Activated CD8-positive, alpha-beta T cell treated with anti-CD3 and anti-CD28 coated beads, Interleukin-2, amount 10 ng/mL, durations not matched to agents 7 days and 5 days (primary cell): ENCODE measurements at regions not wholly inside any gene's neighbourhood (a gene's known extent, or its start where the extent isn't known, plus 50 kb on each side); places are given as distances from the start of the nearest gene placed in this dataset.
"Not testable (repeated sequence)": the region's sequence is repeated elsewhere in the genome, so short reads cannot be mapped to it uniquely, and the experiment has no call there.

ENCODE experiments used
- ATAC-seq: fragments of 150-1000 bp; cut with Tn5 transposase; one replicate; pipeline ENCODE4 v1.10.0; 2021; ENCODE audit warnings: moderate library complexity
- CTCF ChIA-PET: fragments of 350-600 bp; sonication (Branson Sonifier 250); formaldehyde crosslinking; loops from one replicate; lab custom pipeline; 2021; ENCODE audit warnings: antibody characterized with exemption; lab: Charles Lee
- POLR2A ChIA-PET: fragments of 350-600 bp; sonication (Branson Sonifier 250); formaldehyde crosslinking; loops from one replicate; lab custom pipeline; 2021; ENCODE audit warnings: antibody characterized with exemption; lab: Charles Lee
- DNase-seq: peaks from one replicate; pipeline ENCODE4 v3.0.0-alpha.2; 2020
- H3K27ac Mint-ChIP-seq: one replicate; pipeline ENCODE4 v1.8.0; 2021; ENCODE audit warnings: mild to moderate bottlenecking, mixed read lengths
- H3K27me3 Mint-ChIP-seq: one replicate; pipeline ENCODE4 v1.8.0; 2021; ENCODE audit warnings: low read depth, mixed read lengths
- H3K36me3 Mint-ChIP-seq: one replicate; pipeline ENCODE4 v1.8.0; 2021; ENCODE audit warnings: low read depth, mixed read lengths
- H3K4me1 Mint-ChIP-seq: one replicate; pipeline ENCODE4 v1.8.0; 2021; ENCODE audit warnings: low read depth, mixed read lengths
- H3K4me3 Mint-ChIP-seq: one replicate; pipeline ENCODE4 v1.8.0; 2021; ENCODE audit warnings: mild to moderate bottlenecking, mixed read lengths
- H3K9me3 Mint-ChIP-seq: one replicate; pipeline ENCODE4 v1.8.0; 2022; ENCODE audit warnings: mixed read lengths; ENCODE audit not compliant: insufficient read depth

DNA sequence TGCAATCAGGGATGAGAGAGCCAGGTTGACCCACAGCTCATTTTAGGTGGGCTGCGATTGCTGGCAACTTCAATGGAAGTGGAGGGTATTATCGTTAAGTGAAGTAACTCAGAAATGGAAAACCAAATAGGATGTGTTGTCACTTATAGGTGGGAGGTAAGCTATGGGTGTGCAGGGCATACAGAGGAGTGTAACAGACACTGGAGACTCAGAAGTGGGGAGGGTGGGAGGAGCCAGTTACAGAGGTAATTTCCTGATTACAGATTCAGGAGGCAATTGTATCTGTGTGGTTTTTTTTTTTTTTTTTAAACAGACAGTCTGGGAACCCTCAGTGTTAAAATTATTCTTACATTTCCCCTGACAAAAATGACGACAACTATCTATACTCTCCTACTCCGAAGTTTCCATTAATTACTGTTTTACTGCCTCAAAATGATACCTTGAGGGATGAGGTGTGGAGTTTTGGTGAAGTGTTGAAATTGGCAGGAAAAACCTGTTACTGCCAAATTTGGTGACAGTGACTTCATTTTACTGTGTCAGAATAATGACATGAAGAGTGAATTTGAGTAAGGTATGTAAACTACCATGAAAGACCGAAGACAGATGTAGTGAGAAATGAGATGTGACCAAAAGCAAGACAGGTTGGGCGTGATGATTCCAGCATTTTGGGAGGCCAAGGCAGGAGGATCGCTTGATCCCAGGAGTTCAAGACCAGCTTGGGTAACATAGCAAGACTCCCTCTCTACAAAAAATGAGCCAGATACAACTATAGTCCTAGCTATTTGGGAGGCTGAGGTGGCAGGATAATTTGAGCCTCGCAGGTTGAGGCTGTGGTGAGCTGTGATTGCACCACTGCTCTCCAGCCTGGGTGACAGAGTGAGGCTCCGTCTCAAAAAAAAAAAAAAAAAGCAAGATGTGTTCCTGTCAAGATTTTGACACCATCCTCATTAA is 415.0 kb upstream of the AMELY start:
- H3K9me3 Mint-ChIP-seq: no peaks in the 10 kb centered on the region
- peak overlapping the region; percentile 50 for H3K4me3 Mint-ChIP-seq
- peak overlapping the region; percentile 82 for H3K27ac Mint-ChIP-seq
- DNase-seq (peak; percentile 46), ATAC-seq (peak; percentile 84)
- peaks cover 43% of the 10 kb centered on the region for H3K36me3 Mint-ChIP-seq
- ChIA-PET POLR2A (interaction anchor here (0.9 kb wide), 1 partner anchor 10 kb away, joined by 3 read pairs; no protein-coding TSS in a partner anchor), CTCF (interaction anchor here (1.1 kb wide), 2 partner anchors 10 to 36 kb away, joined by 3 read pairs; no protein-coding TSS in a partner anchor)
- peaks cover 38% of the 10 kb centered on the region for H3K4me1 Mint-ChIP-seq
- no peaks in the 10 kb centered on the region for H3K27me3 Mint-ChIP-seq

GRCh38 chrY:7325531-7325930 is 414.0 kb upstream of the AMELY start:
- ATAC-seq: no peak
- DNase-seq: no peak
- peaks cover 41% of the 10 kb centered on the region for H3K4me1 Mint-ChIP-seq
- H3K27ac Mint-ChIP-seq: no peak overlapping the region
- H3K36me3 Mint-ChIP-seq: peaks cover 42% of the 10 kb centered on the region
- ChIA-PET POLR2A (interaction anchor here (0.9 kb wide), 1 partner anchor 9 kb away, joined by 3 read pairs; no protein-coding TSS in a partner anchor), CTCF (interaction anchor here (1.1 kb wide), 1 partner anchor 11 kb away, joined by 3 read pairs; no protein-coding TSS in a partner anchor)
- H3K9me3 Mint-ChIP-seq: no peaks in the 10 kb centered on the region
- H3K4me3 Mint-ChIP-seq: no peak overlapping the region
- H3K27me3 Mint-ChIP-seq: no peaks in the 10 kb centered on the region

- Mint-ChIP-seq H3K4me1 (peaks cover 53% of the 10 kb centered on the region), H3K9me3 (no peaks in the 10 kb centered on the region), H3K27me3 (no peaks in the 10 kb centered on the region), H3K27ac (peak overlapping the region; percentile 52), H3K4me3 (no peak overlapping the region), H3K36me3 (peaks cover 49% of the 10 kb centered on the region)
- DNase-seq (no peak), ATAC-seq (no peak)
- ChIA-PET POLR2A (no interaction called here), CTCF (no interaction called here)
Measured at GRCh38 chrY:7320751-7321150, 409.2 kb upstream of the AMELY start.

GRCh38 chrY:7320171-7320570 is 408.6 kb upstream of the AMELY start:
- peaks cover 49% of the 10 kb centered on the region for H3K4me1 Mint-ChIP-seq

GRCh38 chrY:7318122-7318521 is 406.6 kb upstream of the AMELY start:
- no peak overlapping the region for H3K4me3 Mint-ChIP-seq
- DNase-seq (no peak), ATAC-seq (no peak)
- H3K27ac Mint-ChIP-seq: peak overlapping the region; percentile 75
- peaks cover 55% of the 10 kb centered on the region for H3K36me3 Mint-ChIP-seq
- peaks cover 51% of the 10 kb centered on the region for H3K4me1 Mint-ChIP-seq
- ChIA-PET POLR2A (no interaction called here), CTCF (interaction anchor here (1.0 kb wide), 1 partner anchor 22 kb away, joined by 3 read pairs; no protein-coding TSS in a partner anchor)
- H3K27me3 Mint-ChIP-seq: no peaks in the 10 kb centered on the region
- H3K9me3 Mint-ChIP-seq: no peaks in the 10 kb centered on the region

More at GRCh38 chrY:7320171-7320570, 408.6 kb upstream of the AMELY start:
- peaks cover 52% of the 10 kb centered on the region for H3K36me3 Mint-ChIP-seq
- POLR2A ChIA-PET, CTCF ChIA-PET, DNase-seq, H3K27me3 Mint-ChIP-seq, ATAC-seq, H3K9me3 Mint-ChIP-seq, H3K4me3 Mint-ChIP-seq: not testable (repeated sequence)
- H3K27ac Mint-ChIP-seq: peak overlapping the region; percentile 68

GRCh38 chrY:7317571-7317970 is 406.0 kb upstream of the AMELY start:
- Mint-ChIP-seq H3K36me3 (peaks cover 54% of the 10 kb centered on the region), H3K27me3 (no peaks in the 10 kb centered on the region), H3K27ac (peak overlapping the region; percentile 75), H3K4me1 (peaks cover 52% of the 10 kb centered on the region), H3K4me3 (no peak overlapping the region), H3K9me3 (no peaks in the 10 kb centered on the region)
- ATAC-seq (no peak), DNase-seq (no peak)
- POLR2A ChIA-PET: interaction anchor here (1.0 kb wide), 1 partner anchor 8 kb away, joined by 3 read pairs; no protein-coding TSS in a partner anchor
- CTCF ChIA-PET: interaction anchor here (1.0 kb wide), 1 partner anchor 22 kb away, joined by 3 read pairs; no protein-coding TSS in a partner anchor

GRCh38 chrY:7310482-7311269 is 399.1 kb upstream of the AMELY start:
- H3K36me3 Mint-ChIP-seq: peaks cover 49% of the 10 kb centered on the region
- H3K4me3 Mint-ChIP-seq: no peak overlapping the region
- peak; percentile 76 for DNase-seq
- H3K4me1 Mint-ChIP-seq: peaks cover 37% of the 10 kb centered on the region
- no peaks in the 10 kb centered on the region for H3K27me3 Mint-ChIP-seq
- POLR2A ChIA-PET: no interaction called here
- CTCF ChIA-PET: interaction anchor here (0.6 to 2.1 kb wide), 4 partner anchors 10 to 38 kb away, joined by 4 to 8 read pairs (median 6); no protein-coding TSS in a partner anchor
- ATAC-seq: peak; percentile 99
- no peaks in the 10 kb centered on the region for H3K9me3 Mint-ChIP-seq
- H3K27ac Mint-ChIP-seq: peak overlapping the region; percentile 55

GRCh38 chrY:7308816-7309215 is 397.3 kb upstream of the AMELY start:
- ChIA-PET POLR2A (no interaction called here), CTCF (interaction anchor here (0.8 kb wide), 1 partner anchor 20 kb away, joined by 3 read pairs; no protein-coding TSS in a partner anchor)
- no peak overlapping the region for H3K4me3 Mint-ChIP-seq
- H3K36me3 Mint-ChIP-seq: peaks cover 55% of the 10 kb centered on the region
- H3K4me1 Mint-ChIP-seq: peaks cover 33% of the 10 kb centered on the region
- H3K27ac Mint-ChIP-seq: no peak overlapping the region
- H3K27me3 Mint-ChIP-seq: no peaks in the 10 kb centered on the region
- H3K9me3 Mint-ChIP-seq: no peaks in the 10 kb centered on the region
- DNase-seq (no peak), ATAC-seq (no peak)

DNA sequence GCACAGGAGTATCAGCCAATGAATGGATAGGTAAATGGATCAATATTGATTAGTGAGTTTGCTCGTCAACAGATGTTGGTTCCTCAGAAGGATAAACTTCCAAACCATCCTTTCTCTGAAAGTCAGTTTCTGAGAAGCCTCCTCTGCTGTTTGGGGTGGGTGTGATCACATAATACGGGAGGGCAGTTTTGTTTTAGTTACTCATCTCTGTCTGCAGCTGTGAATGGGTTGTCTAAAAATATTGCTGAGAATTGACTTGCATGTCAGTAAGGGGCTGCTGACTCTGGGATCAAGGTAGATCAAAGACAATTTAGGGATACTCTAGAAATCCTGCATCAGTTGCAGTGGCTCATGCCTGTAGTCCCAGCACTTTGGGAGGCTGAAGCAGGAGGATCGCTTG is 390.8 kb upstream of the AMELY start:
- ChIA-PET CTCF (no interaction called here), POLR2A (no interaction called here)
- H3K27me3 Mint-ChIP-seq: no peaks in the 10 kb centered on the region
- DNase-seq (no peak), ATAC-seq (no peak)
- no peaks in the 10 kb centered on the region for H3K9me3 Mint-ChIP-seq
- H3K4me3 Mint-ChIP-seq: no peak overlapping the region
- H3K36me3 Mint-ChIP-seq: peaks cover 46% of the 10 kb centered on the region
- peaks cover 50% of the 10 kb centered on the region for H3K4me1 Mint-ChIP-seq
- peak overlapping the region; percentile 56 for H3K27ac Mint-ChIP-seq

DNA sequence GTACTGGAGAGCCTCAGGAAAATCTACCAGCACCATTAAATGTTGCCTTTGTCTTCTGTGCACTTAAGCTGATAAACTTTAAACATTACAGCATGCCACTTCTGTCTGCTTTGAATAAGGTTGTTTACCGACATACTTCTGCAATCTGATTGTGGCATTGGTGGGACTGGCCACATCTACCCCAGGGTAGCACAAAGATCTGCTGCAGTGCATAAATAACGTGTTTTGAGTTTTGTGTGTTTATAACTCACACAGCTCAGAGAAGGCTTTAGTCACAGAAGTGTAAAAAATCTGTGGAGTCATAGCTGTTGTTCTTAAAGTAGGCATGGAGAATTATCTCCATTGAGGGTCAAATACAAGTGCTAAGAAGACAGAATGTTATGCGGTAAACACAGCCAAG is 388.4 kb upstream of the AMELY start:
- Mint-ChIP-seq H3K4me1 (peaks cover 59% of the 10 kb centered on the region), H3K4me3 (no peak overlapping the region), H3K27ac (peak overlapping the region; percentile 56), H3K9me3 (no peaks in the 10 kb centered on the region), H3K27me3 (no peaks in the 10 kb centered on the region), H3K36me3 (peaks cover 45% of the 10 kb centered on the region)
- peak; percentile 53 for ATAC-seq
- POLR2A ChIA-PET: no interaction called here
- DNase-seq: no peak
- CTCF ChIA-PET: interaction anchor here (1.3 to 2.1 kb wide), 2 partner anchors 10 kb away, joined by 3 to 8 read pairs; no protein-coding TSS in a partner anchor

DNA sequence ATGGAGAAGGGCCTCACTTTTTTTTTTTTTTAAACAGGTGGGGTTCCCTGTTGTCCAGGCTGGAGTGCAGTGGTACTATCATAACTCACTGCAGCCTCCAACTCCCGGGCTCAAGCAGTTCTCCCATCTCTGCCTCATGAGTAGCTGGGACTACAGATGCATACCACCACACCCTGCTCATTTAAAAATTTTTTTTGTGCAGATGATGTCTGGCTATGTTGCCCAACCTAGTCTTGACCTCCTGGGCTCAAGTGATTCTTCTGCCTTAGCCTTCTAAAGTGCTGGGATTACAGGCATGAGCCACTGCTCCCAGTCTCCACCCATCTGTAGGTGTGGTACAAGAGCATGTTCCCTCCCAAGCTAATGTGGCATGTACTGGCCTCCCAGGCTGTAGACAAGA is 380.6 kb upstream of the AMELY start:
- ChIA-PET POLR2A (no interaction called here), CTCF (no interaction called here)
- no peaks in the 10 kb centered on the region for H3K27me3 Mint-ChIP-seq
- ATAC-seq (no peak), DNase-seq (no peak)
- H3K9me3 Mint-ChIP-seq: no peaks in the 10 kb centered on the region
- peaks cover 47% of the 10 kb centered on the region for H3K36me3 Mint-ChIP-seq
- no peak overlapping the region for H3K27ac Mint-ChIP-seq
- H3K4me1 Mint-ChIP-seq: peaks cover 55% of the 10 kb centered on the region
- H3K4me3 Mint-ChIP-seq: no peak overlapping the region
